ENCODE measurements at regions not wholly inside any gene's neighbourhood (a gene's known extent, or its start where the extent isn't known, plus 50 kb on each side); places are given as distances from the start of the nearest gene placed in this dataset.

DNA sequence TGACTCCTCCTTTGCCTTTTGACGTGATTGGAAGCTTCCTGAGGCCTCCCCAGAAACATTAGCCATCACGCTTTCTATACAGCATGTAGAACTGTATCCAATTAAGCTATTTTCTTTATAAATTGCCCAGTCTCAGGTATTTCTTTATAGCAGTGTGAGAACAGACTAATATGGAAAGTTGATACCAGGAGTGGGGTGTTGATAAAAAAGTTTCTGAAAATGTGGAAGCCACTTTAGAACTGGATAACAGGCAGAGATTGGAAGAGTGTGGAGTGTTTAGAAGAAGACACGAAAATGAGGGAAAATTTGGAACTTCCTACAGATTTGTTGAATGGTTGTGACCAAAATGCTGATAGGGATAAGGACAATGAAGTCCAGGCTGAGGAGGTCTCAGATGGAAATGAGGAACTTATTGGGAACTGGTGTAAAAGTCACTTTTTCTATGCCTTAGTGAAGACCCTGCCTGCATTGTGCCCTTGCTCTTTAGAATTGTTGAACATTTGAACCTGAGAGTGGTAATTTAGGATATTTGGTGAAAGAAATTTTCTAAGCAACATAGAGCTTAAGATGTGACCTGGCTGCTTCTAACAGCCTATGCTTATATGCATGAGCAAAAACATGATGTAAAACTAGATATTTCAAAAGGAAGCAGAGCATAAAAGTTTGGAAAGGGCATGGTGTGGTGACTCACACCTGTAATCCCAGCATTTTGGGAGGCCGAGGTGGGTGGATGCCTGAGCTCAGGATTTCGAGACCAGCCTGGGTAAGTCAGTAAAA, 969.7 kb downstream of the DSC3 start:
- TF ChIP-seq, protein P1, sequence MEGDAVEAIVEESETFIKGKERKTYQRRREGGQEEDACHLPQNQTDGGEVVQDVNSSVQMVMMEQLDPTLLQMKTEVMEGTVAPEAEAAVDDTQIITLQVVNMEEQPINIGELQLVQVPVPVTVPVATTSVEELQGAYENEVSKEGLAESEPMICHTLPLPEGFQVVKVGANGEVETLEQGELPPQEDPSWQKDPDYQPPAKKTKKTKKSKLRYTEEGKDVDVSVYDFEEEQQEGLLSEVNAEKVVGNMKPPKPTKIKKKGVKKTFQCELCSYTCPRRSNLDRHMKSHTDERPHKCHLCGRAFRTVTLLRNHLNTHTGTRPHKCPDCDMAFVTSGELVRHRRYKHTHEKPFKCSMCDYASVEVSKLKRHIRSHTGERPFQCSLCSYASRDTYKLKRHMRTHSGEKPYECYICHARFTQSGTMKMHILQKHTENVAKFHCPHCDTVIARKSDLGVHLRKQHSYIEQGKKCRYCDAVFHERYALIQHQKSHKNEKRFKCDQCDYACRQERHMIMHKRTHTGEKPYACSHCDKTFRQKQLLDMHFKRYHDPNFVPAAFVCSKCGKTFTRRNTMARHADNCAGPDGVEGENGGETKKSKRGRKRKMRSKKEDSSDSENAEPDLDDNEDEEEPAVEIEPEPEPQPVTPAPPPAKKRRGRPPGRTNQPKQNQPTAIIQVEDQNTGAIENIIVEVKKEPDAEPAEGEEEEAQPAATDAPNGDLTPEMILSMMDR (IDR thresholded peaks at IDR 0.05; ENCODE audit: insufficient read depth, low read length, poor library complexity, severe bottlenecking) = no peak
- Histone ChIP-seq H3K36me3 (ENCODE audit: control insufficient read depth, insufficient read depth, low read length) (no peaks in the 10 kb centered on the region), H3K4me3 (replicated peaks; ENCODE audit: low read depth, low read length) (no peak overlapping the region), H3K27me3 (replicated peaks; ENCODE audit: control insufficient read depth, insufficient read depth, low read length) (no peaks in the 10 kb centered on the region)
- no peak for DNase-seq (ENCODE audit: extremely low read depth, insufficient read length)

GRCh38 chr18:30066288-30066687, 976.3 kb downstream of the DSC3 start:
- DNase-seq (ENCODE audit: extremely low read depth, insufficient read length) = no peak
- H3K36me3 ChIP-seq (ENCODE audit: control insufficient read depth, insufficient read depth, low read length) = no peaks in the 10 kb centered on the region
- H3K4me3 ChIP-seq (replicated peaks; ENCODE audit: low read depth, low read length) = no peak overlapping the region
- TF ChIP-seq, protein P1 (IDR thresholded peaks at IDR 0.05; ENCODE audit: insufficient read depth, low read length, poor library complexity, severe bottlenecking) = no peak
- no peaks in the 10 kb centered on the region for H3K27me3 ChIP-seq (replicated peaks; ENCODE audit: control insufficient read depth, insufficient read depth, low read length)

DNA sequence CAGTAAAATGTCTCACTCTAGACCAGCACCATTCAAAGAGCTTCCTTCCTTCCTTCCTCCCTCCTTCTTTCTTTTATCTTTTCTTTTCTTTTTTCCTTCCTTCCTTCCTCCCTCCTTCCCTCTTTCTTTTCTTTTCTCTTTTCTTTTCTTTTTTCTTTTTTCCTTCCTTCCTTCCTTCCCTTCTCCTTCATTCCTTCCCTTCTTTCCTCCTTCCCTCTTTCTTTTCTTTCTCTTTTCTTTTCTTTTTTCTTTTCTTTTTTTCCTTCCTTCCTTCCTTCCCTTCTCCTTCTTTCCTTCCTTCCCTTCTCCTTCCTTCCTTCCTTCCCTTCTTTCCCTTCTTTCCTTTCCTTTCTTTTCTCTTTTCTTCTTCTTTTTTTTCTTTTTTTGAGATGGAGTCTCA, 985.1 kb downstream of the DSC3 start:
- no peak for DNase-seq (ENCODE audit: extremely low read depth, insufficient read length)
- TF ChIP-seq, protein P1 (IDR thresholded peaks at IDR 0.05; ENCODE audit: insufficient read depth, low read length, poor library complexity, severe bottlenecking) = no peak
- Histone ChIP-seq H3K4me3 (replicated peaks; ENCODE audit: low read depth, low read length) (no peak overlapping the region), H3K27me3 (replicated peaks; ENCODE audit: control insufficient read depth, insufficient read depth, low read length) (no peaks in the 10 kb centered on the region), H3K36me3 (ENCODE audit: control insufficient read depth, insufficient read depth, low read length) (no peaks in the 10 kb centered on the region)

DNA sequence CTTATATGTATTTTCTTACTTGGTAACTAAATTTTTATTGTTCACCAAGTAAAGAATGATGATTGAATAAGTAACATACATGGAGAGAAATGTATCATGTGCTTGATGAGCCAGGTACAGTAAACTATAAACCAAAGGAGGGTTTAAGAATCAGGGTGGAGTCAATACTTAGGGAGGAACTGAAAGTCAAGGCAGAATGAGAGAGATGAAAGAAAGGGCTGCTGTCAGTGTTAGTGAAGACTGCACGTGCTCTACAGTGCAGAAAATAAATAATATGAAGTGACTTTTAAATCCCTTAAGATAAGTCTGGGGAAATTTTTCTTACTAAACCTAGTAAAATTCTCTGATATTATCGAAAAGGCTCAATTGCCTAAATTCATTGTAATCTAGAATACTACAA, 986.0 kb downstream of the DSC3 start:
- H3K36me3 ChIP-seq (ENCODE audit: control insufficient read depth, insufficient read depth, low read length) = no peaks in the 10 kb centered on the region
- no peak overlapping the region for H3K4me3 ChIP-seq (replicated peaks; ENCODE audit: low read depth, low read length)
- no peak for DNase-seq (ENCODE audit: extremely low read depth, insufficient read length)
- TF ChIP-seq, protein P1 (IDR thresholded peaks at IDR 0.05; ENCODE audit: insufficient read depth, low read length, poor library complexity, severe bottlenecking) = no peak
- H3K27me3 ChIP-seq (replicated peaks; ENCODE audit: control insufficient read depth, insufficient read depth, low read length) = no peaks in the 10 kb centered on the region

DNA sequence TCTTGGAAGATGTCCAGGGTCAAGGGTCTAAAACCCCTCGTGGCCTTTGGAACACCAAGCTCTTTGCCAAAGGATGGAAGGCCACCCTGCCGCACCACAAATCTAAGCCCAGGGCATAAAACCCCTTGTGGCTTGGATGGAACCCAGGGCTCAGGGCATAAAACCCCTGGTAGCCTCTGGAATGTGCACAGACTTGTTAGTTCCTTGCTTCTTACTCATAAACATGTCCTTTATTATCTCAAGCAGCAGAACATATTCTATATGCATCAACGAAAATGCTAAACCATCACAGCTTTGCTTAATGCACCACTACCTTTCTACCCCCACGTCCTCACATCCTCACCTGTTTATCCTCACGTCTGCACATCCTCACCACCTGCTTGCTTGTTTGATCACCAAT, 998.0 kb downstream of the DSC3 start:
- TF ChIP-seq, protein P1 (IDR thresholded peaks at IDR 0.05; ENCODE audit: insufficient read depth, low read length, poor library complexity, severe bottlenecking) = no peak
- DNase-seq (ENCODE audit: extremely low read depth, insufficient read length) = no peak
- Histone ChIP-seq H3K4me3 (replicated peaks; ENCODE audit: low read depth, low read length) (no peak overlapping the region), H3K27me3 (replicated peaks; ENCODE audit: control insufficient read depth, insufficient read depth, low read length) (no peaks in the 10 kb centered on the region), H3K36me3 (ENCODE audit: control insufficient read depth, insufficient read depth, low read length) (no peaks in the 10 kb centered on the region)
